Epidermal melanocyte (primary cell): ENCODE measurements at regions not wholly inside any gene's neighbourhood (a gene's known extent, or its start where the extent isn't known, plus 50 kb on each side); places are given as distances from the start of the nearest gene placed in this dataset.
"Not testable (repeated sequence)": the region's sequence is repeated elsewhere in the genome, so short reads cannot be mapped to it uniquely, and the experiment has no call there.

Experiments used
- DNase-seq: peaks from one replicate; pipeline ENCODE4 v3.0.0; 2011; ENCODE audit warnings: low spot score; ENCODE audit not compliant: insufficient read length

DNA sequence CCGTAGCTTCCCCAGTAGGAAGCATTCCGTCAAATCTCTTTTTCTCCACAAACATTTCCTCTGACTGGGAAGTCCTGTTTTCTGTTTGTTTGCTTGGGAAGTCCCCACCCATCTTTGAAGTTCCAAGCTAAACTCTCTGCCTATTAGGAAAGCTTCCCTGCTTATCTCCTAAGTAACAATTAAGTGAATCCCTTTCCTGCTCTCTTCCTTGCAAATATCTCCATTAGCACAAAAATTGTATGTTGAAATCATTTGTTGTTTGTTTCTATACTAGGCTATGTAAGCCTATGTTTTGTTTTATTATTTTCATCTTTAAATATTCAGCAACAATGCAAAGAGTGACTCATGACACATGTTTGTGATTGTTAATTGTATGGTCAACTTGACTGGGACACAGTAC is 812.6 kb upstream of the LRATD1 start:
- no peak for DNase-seq

DNA sequence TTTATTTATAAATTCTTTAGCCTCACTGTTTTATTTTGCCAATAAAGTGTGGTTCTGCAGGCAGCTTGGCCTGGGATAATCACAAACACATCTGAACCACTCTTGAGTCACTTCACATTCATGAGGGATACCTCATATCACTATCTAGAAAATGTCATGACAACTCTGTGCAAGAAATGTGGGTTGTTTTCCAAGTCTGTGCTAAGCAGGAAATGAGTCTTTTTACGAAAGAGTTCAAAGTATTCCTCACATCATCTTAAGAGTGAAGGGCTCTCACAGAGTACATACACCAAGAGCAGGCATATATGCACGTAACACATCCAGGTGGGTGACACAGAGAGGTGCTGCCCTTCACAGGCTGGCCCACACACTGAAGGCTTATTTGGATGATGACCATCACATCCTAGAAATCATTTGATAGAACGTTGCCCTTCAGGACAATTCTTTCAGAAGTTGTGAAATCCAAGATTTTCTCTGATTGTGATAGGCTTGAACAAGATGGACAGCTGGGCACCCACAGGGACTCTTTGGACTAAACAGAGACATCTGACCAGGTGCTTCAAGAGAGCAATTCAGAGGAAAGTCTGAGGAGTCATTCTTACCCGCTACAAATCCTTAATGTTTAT is 811.1 kb upstream of the LRATD1 start:
- no peak for DNase-seq

DNA sequence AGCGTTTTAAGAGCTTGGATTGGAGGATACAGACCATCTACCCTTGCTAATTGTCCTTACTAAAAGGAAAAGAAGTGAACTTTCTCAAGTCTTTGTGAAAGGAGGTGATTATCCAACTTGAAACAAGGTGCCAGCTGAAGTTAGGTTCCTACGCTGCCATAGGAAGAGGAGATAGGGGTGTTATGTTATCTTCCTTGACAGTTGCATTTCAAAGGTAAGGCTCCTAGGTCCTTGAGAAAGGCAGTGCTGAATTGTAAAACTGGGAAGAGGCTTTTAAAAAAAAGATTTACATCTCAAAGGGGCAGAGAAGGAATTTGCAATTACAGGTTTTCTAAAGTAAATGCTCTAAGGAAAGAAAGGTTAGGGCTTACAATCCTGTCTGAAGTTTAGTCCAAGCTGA is 810.2 kb upstream of the LRATD1 start:
- DNase-seq, result no peak

DNA sequence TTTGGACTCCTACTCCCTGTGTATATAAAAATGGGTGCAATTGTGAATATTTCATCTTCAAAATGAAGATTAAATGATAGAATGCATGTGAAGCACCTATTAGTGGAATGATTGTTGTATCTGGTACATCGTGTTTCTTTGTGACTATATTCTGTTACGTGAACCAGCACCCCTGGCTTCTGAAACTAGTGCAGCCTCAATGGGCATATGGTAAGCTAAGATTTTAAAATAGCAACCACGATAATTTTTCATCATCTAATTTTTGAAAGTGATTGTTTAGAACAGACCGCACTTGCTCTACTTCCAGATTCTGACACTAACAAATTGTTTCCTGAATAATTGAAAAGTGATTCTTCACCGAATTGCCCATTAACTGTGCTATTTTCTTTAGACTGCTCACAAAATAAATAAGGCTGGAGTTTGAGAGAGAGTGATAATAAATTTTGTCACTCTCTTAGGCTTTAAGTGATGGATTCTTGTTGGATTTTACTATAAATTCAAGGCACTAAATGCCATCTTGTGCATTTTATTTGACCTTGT is 806.1 kb upstream of the LRATD1 start:
- no peak for DNase-seq

DNA sequence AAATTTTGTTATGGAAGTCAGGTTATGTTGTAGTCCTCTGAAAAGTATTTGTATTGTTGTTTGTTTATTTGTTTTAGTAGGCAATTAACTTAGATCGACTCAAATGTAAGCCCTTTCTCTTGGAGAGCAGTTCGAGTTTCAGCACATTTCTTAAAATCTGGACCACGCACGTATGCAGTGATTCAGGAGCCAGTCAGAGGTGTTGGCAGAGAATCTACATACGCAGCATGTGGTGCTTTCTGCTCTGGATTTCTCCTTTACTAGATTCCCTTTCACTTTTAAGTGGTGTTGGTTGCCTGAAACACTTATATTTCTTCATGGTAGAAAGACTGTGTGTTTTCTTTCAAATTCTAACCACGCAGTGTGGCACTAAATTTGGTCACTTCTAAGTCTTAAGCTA is 773.9 kb upstream of the LRATD1 start:
- DNase-seq, result no peak

DNA sequence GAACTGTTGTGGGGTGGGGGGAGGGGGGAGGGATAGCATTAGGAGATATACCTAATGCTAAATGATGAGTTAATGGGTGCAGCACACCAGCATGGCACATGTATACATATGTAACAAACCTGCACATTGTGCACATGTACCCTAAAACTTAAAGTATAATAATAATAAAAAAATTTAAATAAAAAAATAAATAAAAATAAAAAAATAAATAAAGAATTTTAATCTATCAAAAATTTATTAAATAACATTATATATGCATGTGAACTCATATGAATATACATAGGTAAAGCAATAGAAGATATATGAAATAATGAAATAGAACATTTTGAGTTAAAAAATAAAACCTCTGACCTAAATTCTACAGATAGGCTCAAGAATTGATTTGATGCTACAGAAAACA is 764.2 kb upstream of the LRATD1 start:
- DNase-seq, result not testable (repeated sequence)

DNA sequence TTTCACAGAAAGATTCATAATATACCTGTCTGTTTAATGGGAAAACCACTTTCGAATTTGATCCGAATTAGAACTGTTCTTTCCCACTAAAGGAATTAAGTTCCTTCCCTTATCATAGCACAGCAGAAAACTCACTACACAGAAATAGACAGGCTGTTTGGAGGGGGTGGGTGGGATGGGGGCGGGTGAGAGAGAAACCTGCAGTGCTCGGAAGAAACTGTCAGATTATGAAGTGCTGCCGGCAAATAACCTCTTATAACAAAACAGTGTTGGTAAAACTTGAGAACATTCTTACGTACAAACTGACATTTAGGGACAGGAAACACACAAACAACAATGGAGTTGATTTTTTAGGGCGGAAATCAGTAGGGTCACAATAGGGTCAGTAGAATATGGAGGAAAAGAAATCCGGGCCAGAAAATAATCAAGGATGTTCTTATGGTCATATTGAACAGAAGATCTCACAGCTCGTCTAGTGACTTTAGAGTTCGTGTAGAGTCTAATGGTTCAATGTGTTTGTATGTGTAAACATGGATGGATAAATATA is 756.0 kb upstream of the LRATD1 start:
- no peak for DNase-seq

DNA sequence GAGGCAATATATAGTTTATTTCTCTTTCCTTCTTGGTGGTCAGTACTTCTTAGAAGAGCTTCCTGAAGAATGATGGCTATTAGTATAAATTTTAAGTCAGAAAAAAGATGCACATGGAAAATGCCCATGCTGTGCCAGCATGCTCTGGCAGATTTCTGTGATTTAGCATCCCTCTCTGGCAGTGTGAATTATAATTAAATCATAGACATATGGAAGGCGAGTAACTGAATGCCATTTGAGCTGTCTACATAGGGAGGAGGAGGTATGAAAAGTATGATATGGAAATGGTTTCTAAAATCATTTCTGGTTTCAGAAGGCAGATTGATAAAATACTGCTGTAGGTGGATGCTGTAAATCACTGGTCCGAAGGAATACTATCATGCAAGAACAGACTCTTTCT is 754.9 kb upstream of the LRATD1 start:
- DNase-seq, result no peak

DNA sequence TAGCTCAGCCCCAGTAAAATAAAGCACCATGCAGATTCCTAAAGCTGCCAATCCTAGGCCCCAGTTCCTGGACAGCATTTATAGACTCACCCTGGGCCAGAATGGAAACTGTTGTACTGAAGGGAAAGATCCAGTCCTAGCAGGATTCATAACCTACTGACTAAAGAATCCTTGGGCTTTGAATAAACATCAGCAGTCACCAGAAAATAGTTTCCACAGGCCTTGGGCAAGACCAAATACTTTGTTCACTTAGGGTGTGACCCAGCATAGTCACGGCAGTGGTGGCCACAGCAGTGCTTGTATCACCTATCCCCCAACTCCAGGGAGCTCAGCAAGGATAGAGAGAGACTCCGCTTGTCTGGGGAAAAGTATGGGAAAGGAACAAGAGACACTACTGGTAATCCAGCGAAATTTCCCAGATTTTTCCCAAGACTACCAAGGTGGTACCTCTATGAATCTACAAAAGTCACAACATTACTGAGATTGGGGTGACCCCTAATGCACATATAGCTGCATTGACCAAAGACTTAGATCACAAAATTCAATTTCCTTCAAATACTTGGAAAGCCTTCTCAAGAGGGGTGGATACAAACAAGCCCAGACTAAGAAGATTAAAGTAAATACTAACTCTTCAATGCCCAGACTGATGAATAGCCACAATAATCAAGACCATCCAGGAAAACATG is 748.1 kb upstream of the LRATD1 start:
- no peak for DNase-seq

DNA sequence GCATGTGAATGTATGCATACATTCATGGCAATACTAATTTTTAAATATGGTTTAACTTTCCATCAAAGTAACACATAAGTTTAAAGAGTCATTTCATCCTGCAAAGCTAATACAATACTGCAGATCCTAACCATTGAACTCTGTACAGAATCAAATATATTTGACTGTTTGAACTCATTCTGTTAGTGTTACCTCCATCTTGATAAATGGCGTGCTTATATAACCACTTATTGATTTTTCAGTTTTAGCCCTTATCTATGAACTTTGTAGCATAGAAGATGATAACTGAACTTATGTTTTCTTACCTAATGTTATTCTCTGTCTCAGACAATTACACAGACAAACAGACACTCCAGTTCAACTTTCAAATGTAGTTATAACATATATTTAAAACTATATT is 731.0 kb upstream of the LRATD1 start:
- no peak for DNase-seq

DNA sequence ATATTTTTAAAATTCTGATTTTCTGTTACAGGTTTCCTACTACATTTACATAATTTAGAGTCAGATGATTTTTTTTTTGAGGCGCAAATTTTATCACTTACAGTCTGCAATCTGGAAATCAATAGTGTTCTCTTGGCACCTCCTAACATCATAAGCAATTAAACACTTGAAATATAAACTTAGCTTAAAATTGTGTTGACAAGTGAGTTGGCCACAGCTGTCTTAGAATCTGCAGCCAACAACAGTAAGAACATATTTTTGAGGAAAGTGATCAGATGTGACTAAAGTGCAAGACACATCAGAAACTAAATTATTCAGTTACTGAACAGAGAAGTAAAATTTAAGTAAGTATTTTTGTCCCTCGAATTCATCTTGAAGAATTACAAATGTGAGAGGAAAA is 726.7 kb upstream of the LRATD1 start:
- DNase-seq, result no peak

DNA sequence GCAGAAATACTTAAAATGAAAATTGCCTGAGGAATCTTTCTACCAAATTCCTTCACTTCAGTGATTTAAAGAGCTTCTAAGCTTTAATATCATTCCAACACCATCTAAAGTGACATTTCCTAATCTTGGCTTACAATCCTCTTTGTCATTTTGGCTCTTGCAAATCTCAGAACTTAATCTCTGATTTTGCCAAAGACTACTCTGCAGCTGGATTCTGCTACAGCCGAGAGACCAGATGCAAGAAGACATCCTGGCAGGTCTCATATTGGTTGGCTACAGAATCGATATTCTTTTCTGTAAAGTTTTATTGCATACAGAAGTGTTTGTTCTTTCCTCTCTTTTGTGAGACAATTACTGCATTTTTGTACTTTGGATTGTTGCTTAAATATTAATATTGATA is 716.5 kb upstream of the LRATD1 start:
- no peak for DNase-seq

DNA sequence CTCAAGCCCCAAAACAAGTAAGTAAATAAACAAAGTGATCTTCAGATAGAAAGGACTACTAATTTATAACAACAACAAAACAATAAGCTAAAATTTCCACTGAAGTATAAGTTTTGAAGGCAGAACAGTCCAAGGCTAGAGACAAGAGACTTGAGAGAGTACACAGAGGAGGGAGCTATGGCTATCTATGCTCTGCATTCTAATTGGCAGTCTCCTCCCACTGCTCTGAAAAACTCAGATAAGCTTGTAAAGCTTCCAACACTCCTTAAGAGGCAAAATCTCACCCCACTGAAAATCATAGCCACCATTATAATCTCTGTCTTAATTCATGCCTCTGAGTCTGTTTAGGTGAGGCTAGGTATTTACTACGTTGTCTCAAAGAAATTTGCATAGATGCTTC is 714.6 kb upstream of the LRATD1 start:
- DNase-seq, result no peak

DNA sequence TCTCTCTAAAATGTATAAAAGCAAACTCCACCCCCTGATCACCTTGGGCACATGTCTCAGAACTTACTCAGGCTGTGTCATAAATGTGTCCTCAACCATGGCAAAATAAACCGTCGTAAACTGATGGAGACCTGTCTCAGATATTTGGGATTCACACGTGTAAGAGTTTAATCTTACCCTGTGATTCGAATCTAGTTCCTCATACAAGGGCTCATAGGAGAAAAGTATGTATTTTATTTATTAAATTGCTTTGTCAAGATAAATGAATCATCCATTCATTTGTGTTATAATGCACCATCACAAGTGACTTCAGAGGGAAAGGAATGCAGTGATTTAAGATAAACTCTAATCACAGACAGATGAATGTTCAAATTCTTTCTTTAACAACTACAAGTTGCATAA is 712.5 kb upstream of the LRATD1 start:
- DNase-seq, result no peak

DNA sequence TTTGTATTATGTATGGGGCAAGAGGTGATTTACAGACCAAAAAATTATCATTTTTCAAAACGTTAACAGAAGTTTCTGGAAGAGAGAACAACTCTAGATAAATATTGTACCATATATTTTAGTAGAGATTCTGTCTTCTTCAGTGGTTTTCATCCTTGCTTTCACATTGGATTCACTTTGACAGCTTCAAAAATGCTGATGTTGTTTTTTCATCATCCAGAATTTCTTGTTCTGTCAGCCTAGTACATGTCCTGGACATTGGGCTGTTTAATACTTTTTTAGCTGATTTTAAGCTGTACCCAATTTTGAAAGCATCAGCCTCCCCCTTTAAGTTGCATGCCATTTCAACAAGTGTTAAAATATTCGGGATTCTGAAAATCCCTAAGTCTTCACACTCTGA is 711.3 kb upstream of the LRATD1 start:
- no peak for DNase-seq

DNA sequence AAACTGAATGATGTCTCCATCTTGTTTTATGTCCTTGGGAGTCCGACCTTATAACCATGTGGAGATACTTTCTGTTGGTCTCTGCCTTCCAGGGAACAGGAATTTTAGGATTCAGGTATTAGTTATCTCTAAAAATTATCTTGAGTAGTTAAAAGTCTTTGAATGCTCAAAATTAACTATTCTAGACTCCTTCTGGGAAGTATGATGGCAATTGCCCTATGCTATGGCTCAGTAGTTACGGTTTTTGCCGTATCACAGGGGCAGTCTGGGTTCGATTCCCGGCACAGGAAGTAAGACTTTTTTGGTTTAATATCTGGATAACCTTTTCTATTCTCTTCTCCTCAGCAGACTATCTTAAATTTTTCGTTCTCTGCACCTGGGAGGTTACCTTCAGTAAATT is 708.7 kb upstream of the LRATD1 start:
- DNase-seq, result no peak

DNA sequence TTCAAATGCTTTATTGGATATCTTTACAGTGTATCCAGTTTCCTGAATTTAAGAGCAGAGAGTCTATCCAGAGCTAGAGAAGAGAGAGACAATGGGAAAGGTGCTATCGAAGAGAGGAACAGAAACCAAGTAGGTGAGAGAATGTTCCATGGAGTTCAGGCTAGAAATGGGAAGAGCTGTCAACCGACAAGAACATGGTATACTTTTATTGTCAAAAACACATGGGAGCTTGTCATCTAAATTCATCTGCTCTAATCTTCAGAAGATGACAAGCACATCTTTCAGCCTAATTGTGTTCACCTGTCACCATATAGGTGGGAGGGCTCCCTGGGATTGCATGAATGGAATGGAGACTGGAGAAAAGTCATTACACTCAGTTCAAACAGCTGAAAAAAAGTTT is 690.4 kb upstream of the LRATD1 start:
- DNase-seq, result no peak

DNA sequence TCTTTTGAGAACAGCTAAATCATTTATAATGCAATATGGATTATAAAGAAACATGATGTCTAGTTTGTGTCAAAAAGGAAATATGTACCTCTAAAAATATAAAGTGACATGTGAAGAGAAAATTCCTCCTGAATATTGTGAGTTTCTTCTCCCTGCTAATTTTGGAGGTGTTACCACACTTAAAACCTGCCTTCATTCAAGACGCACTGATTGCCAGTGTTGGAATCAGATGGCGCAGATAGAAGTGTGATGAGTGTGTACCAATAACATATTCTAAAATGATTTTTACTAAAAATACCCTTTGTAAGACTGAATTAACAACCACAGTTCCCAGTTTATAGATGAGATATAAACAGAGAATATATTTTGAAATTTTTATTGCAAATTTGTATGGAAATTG is 681.8 kb upstream of the LRATD1 start:
- DNase-seq, result no peak

DNA sequence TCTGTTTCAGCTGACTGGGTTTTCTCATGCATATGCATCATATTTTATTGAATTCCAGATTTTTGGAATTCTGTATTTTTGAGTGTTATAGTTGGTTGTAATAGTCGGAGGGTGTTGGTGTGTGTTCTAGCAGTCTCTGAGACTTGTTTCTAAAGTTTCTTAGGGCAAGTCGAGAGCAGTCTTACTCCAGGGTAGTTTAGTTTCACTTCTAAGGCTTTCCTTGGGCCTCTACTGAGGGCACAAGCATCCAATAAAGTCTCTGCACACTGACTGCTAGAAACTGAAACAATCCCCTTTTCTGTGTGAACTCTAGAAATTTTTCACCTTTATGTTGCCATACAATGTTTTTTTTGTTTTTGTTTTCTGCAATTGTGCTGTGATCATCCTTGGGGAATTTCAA is 663.7 kb upstream of the LRATD1 start:
- DNase-seq, result no peak

DNA sequence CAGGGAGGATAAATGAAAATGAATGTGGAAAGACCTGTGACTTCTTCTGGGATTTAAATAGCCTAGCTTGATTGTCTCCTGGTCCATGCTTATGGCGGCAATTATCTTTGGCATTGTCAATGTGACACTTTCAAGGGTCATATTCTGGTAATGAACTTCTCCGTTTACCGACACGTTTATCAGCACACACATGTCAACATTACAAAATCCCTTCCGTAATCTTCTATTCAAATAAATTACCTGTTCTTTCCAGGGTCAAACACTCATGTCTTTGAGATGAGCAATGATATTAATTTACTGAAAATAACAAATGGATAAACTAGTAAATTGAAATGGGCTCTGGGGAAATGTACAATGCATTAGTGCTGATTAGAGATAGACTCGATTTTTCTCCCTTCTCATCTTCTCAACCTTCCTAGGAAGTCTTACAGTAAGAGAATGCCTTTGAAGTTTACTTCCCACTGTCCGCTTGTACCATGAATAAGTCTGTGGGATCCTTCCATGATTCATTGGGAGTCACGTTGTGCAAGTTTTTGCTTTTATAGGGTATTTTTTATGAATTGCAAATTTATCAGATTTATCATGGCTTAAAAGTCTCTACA is 646.3 kb upstream of the LRATD1 start:
- no peak for DNase-seq

DNA sequence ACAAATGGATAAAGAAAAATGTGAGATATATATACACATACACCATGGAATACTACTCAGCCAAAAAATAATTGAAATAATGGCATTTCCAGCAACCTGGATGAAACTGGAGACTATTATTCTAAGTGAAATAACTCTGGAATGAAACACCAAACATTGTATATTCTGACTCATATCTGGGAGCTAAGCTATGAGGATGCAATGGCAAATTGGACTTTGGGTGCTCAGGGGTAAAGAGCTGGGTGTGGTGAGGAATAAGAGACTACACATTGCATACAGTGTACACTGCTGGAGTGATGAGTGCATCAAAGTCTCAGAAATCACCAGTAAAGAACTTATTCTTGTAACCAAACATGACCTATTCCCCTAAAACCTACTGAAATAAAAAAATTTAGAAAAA is 636.0 kb upstream of the LRATD1 start:
- DNase-seq, result no peak

DNA sequence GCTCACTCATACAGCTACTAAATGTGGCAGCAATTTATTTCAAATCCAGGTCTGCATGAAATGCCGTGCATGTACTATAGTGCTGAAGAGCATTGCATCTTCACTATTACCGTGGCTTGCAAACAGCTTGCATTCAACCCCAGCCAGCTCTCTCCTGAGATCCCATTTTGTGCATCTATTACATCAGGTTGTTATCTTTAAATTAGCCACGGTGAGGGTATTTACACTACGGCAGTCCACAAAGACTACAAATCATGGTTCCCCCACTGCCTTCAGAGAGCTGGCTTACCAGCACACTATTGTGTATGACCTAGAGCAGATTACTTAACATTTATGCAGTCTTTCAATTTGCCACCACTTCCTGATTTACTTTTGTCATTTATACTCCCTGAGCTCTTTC is 621.3 kb upstream of the LRATD1 start:
- DNase-seq, result no peak
